Amygdala (tissue), 56 donors: ENCODE measurements at regions not wholly inside any gene's neighbourhood (a gene's known extent, or its start where the extent isn't known, plus 50 kb on each side); places are given as distances from the start of the nearest gene placed in this dataset.

ENCODE experiments used
- DNase-seq, 56 donors: peaks; one replicate each; lab custom pipeline; 2025; lab: John Stamatoyannopoulos, UW

DNA sequence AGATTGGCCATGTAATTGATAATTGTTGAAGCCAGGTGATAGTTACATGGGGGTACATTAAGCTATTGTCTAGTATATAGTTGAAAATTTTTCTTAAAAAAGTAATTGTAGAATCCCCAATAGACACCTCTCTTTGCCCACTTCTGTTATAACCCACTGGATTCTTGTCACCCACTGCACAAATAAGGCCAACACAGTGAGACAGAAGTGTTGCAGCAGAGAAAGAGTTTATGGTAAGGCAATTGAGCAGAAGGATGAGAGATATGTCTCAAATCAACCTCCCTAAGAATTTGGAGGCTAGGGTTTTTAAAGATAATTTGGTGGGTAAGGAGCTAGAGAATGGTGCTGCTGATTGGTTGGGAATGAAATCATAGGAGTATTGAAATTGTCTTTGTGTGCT lies 270.3 kb upstream of the TAC1 start:
- no peak for DNase-seq

DNA sequence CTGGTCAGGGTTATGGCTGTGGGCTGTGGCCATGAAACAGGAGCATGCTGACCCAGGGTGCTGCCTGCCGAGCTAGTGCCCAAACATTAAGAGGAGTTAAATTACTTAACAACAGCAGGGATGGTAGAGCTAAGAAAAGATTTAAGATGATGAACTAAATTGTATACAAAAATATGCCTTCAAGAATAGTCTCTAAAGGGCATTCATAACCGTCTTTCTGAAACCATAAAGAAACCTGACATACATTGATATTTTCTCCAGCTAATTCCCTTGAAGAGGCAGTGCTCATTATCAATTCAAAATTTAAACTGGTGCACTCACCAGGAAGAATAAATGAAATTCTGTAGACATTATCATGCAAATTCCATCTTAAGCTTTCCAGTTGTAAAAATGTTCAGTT lies 265.8 kb upstream of the TAC1 start:
- no peak for DNase-seq

- no peak for DNase-seq
These were observed 264.7 kb upstream of the TAC1 start for GRCh38 chr7:97466999-97467740.

- DNase-seq, result no peak
These were observed 263.4 kb upstream of the TAC1 start for GRCh38 chr7:97468493-97468892.

GRCh38 chr7:97470726-97471125 lies 261.2 kb upstream of the TAC1 start:
- DNase-seq, result no peak

- DNase-seq, result no peak
These were observed 260.4 kb upstream of the TAC1 start for GRCh38 chr7:97471491-97471890.

GRCh38 chr7:97479740-97480290 lies 252.1 kb upstream of the TAC1 start:
- DNase-seq, result no peak

DNA sequence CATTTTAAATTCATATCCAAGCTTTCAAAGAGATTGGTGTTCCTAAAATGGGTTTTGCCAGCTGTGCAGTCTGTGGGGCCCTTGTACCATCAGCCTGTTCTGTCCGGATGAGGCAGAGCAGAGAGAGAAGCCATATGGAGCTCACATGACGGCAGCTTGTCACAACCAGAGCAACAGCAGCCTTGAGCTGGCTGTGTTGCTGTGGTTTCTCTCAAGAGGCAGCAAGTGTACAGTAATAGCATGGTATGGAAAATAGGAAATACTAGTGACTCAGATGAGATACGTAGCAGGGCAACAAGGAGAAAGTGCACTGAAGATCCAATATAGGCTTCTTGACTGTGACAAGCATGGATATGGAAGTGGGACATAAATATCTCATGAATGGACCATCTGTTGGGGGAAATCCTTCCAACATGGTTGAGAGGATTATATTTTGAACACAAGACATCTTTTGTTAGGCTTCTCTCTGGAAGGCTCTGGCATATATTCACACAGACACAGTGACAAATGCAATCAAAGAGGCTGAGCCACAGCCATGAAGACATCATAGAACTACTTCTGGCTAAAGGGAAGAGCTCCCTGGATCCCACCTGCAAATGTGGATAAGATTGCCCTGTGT lies 251.0 kb upstream of the TAC1 start:
- DNase-seq, result peak in 31 of 56 donors; percentile 1 to 44 (median 15)

DNA sequence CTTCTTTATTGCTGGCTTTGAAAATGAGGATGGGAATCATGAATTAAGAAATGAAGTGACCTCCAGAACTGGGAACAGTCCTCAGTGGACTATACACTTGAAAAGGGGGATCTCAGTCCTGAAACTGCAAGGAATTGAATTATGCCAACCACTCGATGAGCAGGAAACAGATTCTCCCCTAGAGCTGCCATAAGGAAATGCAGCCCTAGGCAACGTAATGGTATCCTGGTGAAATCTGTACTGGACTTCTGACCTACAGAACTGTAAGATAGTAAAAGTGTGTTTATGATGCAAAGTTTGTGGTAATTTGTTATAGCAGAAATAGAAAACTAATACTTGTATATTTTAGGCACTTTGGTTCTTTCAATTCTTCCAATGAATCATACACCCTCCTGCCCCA lies 236.4 kb upstream of the TAC1 start:
- no peak for DNase-seq

- peak in 9 of 56 donors; percentile 2 to 9 (median 5) for DNase-seq
These were observed 232.7 kb upstream of the TAC1 start for GRCh38 chr7:97499204-97499603.

- no peak for DNase-seq
These were observed 228.4 kb upstream of the TAC1 start for GRCh38 chr7:97503367-97504094.

GRCh38 chr7:97506728-97507127 lies 225.2 kb upstream of the TAC1 start:
- DNase-seq, result no peak

DNA sequence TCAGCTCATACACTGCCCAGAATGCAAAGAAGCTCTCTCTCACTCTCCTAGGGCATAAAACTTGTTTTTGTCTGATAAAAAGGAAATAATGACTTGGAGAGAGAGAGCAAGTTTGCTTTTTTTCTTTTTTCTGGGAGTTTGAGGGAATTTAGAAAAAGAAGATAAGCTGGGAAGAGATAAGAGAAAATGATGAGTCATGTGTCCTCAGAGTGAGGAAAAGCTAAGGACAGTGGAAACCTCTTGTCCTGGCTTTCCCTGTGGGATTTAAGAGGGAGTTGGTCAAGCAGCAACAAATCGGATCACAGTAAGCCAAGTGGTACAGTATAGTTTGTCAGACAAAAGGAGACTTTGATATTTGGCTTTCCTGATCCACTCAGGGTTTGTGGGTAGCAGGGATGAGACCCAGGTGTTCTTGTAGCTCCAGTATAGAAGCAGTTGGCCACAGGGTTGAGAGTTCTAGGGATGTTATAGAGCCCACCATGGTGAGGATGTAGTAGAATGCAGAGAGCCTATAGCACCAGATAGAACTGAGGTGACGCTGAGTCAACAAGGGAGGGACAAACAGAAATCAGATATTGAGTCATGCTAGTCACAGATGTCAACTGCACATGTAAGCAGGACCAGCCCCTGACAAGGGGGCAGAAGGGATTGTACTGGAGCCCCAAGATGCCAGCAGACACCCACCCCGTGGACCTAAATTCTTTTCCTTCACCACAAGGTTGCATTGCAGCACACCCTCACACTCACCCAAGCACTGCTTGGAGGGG lies 219.3 kb upstream of the TAC1 start:
- no peak for DNase-seq

GRCh38 chr7:97513326-97513725 lies 218.6 kb upstream of the TAC1 start:
- no peak for DNase-seq

- DNase-seq, result no peak
These were observed 190.7 kb upstream of the TAC1 start for GRCh38 chr7:97541188-97541587.

- no peak for DNase-seq
These were observed 175.9 kb upstream of the TAC1 start for GRCh38 chr7:97555857-97556421.

GRCh38 chr7:97565665-97566064 lies 166.2 kb upstream of the TAC1 start:
- no peak for DNase-seq

- no peak for DNase-seq
These were observed 158.8 kb upstream of the TAC1 start for GRCh38 chr7:97573065-97573464.

GRCh38 chr7:97576043-97576442 lies 155.8 kb upstream of the TAC1 start:
- DNase-seq, result no peak

GRCh38 chr7:97578225-97578624 lies 153.7 kb upstream of the TAC1 start:
- DNase-seq, result no peak
